Posterior cingulate gyrus (tissue), 11 donors: ENCODE measurements at regions not wholly inside any gene's neighbourhood (a gene's known extent, or its start where the extent isn't known, plus 50 kb on each side); places are given as distances from the start of the nearest gene placed in this dataset.
"Not testable (repeated sequence)": the region's sequence is repeated elsewhere in the genome, so short reads cannot be mapped to it uniquely, and the experiment has no call there.

Source experiments
- DNase-seq, 10 donors: peaks; one replicate each; pipeline versions ENCODE4 v3.0.0 to v3.0.0-alpha.2; 2020 to 2021; ENCODE audit warnings: mixed read lengths in 3 of 10
- intact Hi-C: fragments of 100-400 bp; cut with DNase I; formaldehyde crosslinking; loops from one replicate; pipeline ENCODE4 v1.15.1; 2023

- intact Hi-C loops, DNase-seq: not testable (repeated sequence)
These were observed 91.1 kb upstream of the KRAS start for GRCh38 chr12:25341877-25342276.

DNA sequence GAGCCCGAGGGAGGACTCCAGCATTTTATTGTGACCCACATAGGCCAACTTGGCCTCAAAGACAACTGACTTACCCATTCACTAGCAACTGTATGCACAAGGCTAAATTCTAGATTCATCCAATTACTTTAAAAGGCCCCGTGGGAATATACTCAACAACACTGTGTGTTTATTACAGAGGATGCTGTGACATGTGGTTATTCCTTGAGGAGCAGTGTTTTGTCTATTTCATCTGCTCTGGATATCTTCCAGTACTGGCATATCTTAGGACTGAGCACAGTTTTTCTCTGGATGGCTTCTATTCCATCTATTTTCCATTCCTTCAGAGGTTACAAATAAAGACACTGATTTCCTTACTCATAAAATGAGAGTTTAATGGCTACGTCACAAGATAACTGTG, 87.2 kb upstream of the KRAS start:
- intact Hi-C loops: no loop called here
- DNase-seq: no peak

GRCh38 chr12:25332143-25332542, 81.4 kb upstream of the KRAS start:
- DNase-seq: no peak
- intact Hi-C loops: no loop called here

DNA sequence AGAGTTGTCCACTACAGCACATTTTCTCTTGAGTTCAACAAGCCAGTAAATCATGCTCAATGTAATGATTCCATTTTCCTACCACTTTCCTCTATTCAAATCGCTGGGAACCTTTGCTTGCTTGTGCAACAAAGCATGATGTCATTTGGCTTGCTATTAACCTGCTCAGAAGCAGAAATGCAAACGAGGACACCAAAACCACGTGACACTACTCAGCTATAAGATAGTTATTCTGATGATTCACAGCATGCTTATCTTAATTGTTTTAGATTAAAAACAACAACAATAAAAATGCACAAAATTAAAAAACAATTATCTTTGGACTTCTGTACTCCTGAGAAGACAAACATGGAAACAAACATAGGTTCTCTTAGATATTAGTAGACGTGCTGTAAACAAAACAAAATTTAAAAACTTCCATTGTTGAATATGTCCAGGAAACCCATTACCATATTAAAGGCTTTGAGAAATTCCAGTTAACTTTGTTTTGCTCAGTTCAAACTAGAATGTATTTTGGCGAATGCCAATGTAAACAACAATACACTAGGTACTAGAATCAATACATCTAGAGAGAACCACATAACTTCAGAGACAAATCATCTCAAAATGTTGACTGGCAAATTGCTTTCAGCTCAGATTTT, 77.5 kb upstream of the KRAS start:
- DNase-seq: no peak
- intact Hi-C loops: no loop called here

- no peak for DNase-seq
- intact Hi-C loops: no loop called here
These were observed 76.6 kb upstream of the KRAS start for GRCh38 chr12:25327321-25327720.

DNA sequence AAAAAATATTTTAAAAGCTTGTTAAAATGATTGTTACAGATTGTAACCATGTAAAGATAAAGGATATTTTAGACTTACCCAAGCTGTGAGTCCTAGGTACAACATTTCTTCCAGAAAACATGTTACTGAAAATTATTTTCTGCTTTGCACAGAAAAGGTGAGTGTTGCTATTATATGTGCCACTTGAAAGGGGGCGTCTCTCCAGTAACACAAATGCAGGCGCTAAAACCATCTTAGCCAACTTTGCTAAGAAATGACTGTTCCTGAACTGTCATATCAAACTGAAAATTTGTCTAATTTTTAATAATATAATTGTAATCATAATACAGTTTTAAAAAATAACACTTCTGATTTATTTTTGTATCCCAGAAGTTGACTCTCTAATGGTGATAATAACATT, 75.6 kb upstream of the KRAS start:
- intact Hi-C loops: no loop called here
- DNase-seq: no peak

DNA sequence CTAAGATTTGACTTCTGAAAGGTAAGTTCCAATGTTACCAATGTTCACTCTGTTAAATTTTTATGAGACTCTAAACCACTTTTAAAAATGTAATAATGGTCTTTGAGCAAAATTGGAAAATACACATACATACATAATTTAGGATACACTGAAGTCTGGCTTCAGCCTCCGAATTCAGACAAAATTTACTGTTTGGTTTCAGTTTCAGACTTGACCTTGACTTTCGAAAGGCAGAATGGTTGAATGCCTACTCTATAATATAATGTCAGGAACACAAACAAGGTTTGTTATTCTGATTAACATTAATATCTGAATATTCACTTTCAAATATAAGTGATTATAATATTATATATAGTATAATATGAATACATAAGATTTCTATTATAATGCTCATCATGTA, 74.1 kb upstream of the KRAS start:
- no peak for DNase-seq
- intact Hi-C loops: no loop called here

DNA sequence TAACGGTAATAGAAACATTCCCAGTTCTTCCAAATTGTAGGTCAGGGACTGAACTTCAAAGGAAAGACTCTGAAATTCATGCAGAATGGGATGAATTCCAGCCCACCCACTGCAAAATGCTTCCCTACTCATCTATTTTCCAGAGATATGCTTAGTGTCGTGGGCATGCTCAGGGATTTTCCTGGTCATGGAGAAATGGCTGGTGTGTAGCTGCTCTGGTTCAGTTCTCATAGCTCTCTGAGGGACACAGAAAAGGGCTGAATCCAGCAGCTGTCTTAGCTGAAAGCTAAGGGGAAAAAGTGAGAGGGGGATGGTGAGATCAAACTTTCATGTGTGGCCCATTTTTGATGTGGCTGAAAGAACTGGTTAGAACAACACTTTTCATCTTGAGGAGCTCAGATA, 72.9 kb upstream of the KRAS start:
- intact Hi-C loops: no loop called here
- DNase-seq: no peak

GRCh38 chr12:25322918-25323531, 72.3 kb upstream of the KRAS start:
- intact Hi-C loops: no loop called here
- no peak for DNase-seq

DNA sequence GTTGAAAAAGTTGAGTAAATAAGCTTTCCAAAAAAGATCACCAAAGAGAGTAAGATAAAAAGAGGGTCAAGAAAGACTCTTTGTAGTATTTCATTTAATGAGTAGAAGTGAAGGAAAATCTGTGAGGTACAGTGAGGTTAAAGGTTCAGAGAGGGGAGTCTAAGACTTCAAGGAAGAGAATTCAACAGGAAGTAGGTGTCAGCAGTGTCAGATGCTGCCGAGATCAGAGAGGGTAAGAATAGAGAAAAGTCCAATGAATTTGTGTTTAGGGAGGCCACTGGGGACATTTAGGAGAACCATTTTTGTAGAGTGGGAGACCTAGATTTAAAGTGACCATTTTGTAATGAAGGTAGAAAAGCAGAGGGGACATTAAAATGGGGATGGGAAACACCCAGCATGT, 71.6 kb upstream of the KRAS start:
- no peak for DNase-seq
- intact Hi-C loops: no loop called here

DNA sequence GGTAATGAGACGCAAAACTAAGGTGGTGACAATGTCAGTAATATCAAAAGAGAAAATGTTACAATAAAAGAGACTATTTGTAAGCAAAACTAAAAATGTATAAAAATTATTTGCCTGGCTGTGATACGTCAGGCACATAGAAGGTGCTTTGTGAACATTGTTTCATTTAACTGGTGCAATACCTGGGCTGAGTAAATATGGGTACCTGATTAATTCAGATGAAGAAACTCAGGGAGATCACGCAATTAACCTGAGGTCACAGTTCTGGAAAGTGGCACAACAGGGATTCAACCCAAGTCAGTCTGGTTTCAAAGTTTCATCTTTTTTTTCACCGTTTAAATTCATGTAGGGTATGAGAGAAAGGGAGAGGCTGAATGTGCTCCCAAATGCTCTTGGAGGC, 71.0 kb upstream of the KRAS start:
- no peak for DNase-seq
- intact Hi-C loops: no loop called here

- no peak for DNase-seq
- intact Hi-C loops: no loop called here
These were observed 69.6 kb upstream of the KRAS start for GRCh38 chr12:25320123-25321006.

DNA sequence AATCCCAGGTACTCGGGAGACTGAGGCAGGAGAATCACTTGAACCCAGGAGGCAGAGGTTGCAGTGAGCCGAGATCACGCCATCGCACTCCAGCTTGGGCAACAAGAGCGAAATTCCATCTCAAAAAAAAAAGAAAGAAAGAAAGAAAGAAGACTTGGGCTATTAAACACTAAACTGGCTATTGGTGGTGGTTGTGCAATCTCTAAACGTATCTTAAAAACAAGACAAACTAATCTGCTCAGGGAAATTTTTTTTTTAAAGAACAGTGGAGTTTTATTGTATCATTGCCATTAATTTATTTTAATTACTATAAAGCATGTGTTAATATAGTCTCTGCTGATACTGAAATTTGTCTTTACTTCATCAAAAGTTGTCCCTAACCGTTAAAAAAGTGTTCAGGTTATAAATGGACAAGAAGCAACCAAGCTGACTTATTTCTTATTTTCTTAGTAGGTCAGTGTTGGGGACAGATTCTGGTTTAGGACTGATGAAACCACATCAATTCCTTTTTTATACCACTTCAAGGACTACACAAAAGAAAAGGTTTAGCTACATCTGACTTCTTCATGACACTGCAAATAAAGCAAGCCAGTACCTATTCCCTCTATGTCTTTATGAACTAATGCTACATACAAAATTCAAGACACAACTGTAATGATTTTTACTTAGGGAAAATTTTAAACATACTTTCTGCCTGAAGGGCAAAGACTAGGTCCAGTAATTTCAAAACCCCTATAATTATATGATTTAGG, 68.7 kb upstream of the KRAS start:
- DNase-seq: no peak
- intact Hi-C loops: no loop called here

DNA sequence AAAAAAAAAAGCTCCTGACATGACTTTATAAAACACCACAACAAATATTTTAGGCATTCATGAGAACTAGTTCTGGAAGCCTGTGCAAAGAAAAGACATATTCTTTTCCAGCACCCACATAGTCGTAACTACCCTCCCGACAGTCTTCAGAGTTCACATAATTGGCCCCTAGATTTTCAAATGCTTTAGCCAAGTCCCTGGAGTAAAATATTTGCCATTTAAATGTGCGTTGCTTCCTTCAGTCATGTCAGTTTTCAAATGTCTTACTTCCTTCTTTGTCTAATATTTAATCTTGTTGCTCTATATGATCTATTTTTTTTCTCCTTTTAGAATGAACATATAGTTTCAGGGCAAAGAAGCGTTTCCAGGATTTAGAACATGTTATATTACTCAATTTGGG, 66.8 kb upstream of the KRAS start:
- intact Hi-C loops: no loop called here
- DNase-seq: no peak

DNA sequence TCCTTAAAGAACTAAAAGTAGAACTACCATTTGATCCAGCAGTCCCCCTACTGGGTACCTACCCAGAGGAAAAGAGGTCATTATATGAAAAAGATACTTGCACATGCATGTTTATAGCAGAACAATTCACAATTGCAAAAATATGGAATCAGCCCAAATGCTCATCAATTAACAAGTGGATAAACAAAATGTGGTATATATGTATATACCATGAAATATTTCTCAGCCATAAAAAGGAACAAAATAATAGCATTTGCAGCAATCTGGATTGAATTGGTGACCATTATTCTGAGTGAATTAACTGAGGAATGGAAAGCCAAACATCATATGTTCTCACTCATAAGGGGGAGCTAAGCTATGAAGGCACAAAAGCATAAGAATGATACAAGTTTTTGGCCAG, 64.7 kb upstream of the KRAS start:
- intact Hi-C loops: no loop called here

GRCh38 chr12:25313266-25313990, 62.7 kb upstream of the KRAS start:
- DNase-seq, intact Hi-C loops: not testable (repeated sequence)

More for the DNA sequence above, 64.7 kb upstream of the KRAS start:
- no peak for DNase-seq

DNA sequence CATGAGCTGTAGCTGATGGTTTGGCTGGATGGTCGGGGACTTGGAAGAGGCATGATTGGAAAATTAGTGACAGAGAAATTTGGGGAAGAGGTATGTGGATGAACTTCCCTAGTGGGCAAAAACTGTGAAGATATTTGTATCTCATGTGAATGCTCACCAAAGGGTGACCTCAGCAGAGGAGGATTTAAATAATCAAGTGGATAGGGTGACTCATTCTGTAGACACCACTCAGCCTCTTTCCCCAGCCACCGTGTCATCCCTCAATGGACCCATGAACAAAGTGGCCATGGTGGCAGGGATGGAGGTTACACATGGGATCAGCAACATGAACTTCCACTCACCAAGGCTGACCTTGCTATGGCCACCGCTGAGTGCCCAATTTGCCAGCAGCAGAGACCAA, 60.8 kb upstream of the KRAS start:
- no peak for DNase-seq
- intact Hi-C loops: no loop called here

GRCh38 chr12:25310071-25310470, 59.3 kb upstream of the KRAS start:
- intact Hi-C loops, DNase-seq: not testable (repeated sequence)

DNA sequence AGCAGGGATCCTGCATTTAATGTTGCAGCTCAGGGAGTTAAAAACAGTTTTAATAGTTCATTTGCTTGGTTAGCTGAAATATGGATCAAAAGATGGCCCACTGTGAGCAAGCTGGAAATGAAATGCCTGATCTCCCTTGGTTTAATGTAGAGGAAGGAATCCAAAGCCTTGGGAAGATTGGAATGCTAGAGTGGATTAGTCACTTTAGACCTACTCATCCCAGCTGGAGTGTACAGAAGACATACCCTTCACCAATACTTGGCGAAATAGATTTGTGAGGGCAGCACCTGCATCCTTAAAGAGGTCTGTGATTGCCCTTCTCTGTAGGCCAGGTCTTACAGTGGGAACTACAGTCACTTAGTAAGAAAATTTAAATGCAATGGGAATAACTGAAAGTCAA, 58.0 kb upstream of the KRAS start:
- DNase-seq: no peak
- intact Hi-C loops: no loop called here

- DNase-seq: no peak
- intact Hi-C loops: no loop called here
These were observed 57.1 kb upstream of the KRAS start for GRCh38 chr12:25307818-25308217.
